H1 (cell line): ENCODE measurements at regions not wholly inside any gene's neighbourhood (a gene's known extent, or its start where the extent isn't known, plus 50 kb on each side); places are given as distances from the start of the nearest gene placed in this dataset.

ENCODE experiments used
- GTF2F1 ChIP-seq: IDR thresholded peaks from 2 replicates; pipeline ENCODE4 v1.6.1; 2012; ENCODE audit warnings: low read depth, low read length, improper control_type of control experiment, borderline replicate concordance
- HDAC6 ChIP-seq: IDR thresholded peaks from one replicate; pipeline ENCODE4 v1.7.1; 2012; ENCODE audit warnings: low read depth, mild to moderate bottlenecking, inconsistent platforms, low read length, moderate library complexity
- SAP30 ChIP-seq: fragments of 300-600 bp; sonication (generic); IDR thresholded peaks from 2 replicates; pipeline ENCODE4 v1.7.1; 2012; ENCODE audit warnings: low read length, moderate library complexity, mild to moderate bottlenecking, inconsistent platforms; ENCODE audit not compliant: insufficient read depth, insufficient replicate concordance

- TF ChIP-seq SAP30 (no peak), GTF2F1 (no peak), HDAC6 (no peak)
- TF ChIP-seq, all 59 proteins: peak for 0
Measured at GRCh38 chr4:100895556-100896197, 377.9 kb upstream of the EMCN start (continued).
